Stimulated activated naive B cell treated with anti-CD40 and anti-IgM and Interleukin-4, amounts not matched to agents 10 μg/mL and 1 μg/mL and 100 μg/mL, for 72 hours (primary cell): ENCODE measurements at regions not wholly inside any gene's neighbourhood (a gene's known extent, or its start where the extent isn't known, plus 50 kb on each side); places are given as distances from the start of the nearest gene placed in this dataset.
"Not testable (repeated sequence)": the region's sequence is repeated elsewhere in the genome, so short reads cannot be mapped to it uniquely, and the experiment has no call there.

ENCODE experiments used
- ATAC-seq, 2 donors: fragments of 150-1000 bp; cut with Tn5 transposase; replicated peaks; 2 replicates each; pipeline ENCODE4 v1.10.0; 2021; ENCODE audit warnings: moderate library complexity in 1 of 2
- DNase-seq: peaks from one replicate; pipeline ENCODE4 v3.0.0; 2021
- H3K27ac Mint-ChIP-seq: one replicate; pipeline ENCODE4 v1.8.0; 2022; ENCODE audit warnings: mild to moderate bottlenecking, mixed read lengths
- H3K27me3 Mint-ChIP-seq, 2 donors: one replicate each; pipeline ENCODE4 v1.8.0; 2022; ENCODE audit warnings: mixed read lengths in 2 of 2
- H3K36me3 Mint-ChIP-seq, 2 donors: one replicate each; pipeline ENCODE4 v1.8.0; 2022; ENCODE audit warnings: mixed read lengths in 2 of 2, mild to moderate bottlenecking in 1 of 2
- H3K4me1 Mint-ChIP-seq, 2 donors: one replicate each; pipeline ENCODE4 v1.8.0; 2022; ENCODE audit warnings: mixed read lengths in 2 of 2, mild to moderate bottlenecking in 1 of 2
- H3K4me3 Mint-ChIP-seq, 2 donors: one replicate each; pipeline ENCODE4 v1.8.0; 2022; ENCODE audit warnings: mild to moderate bottlenecking in 2 of 2, mixed read lengths in 2 of 2, moderate library complexity in 1 of 2
- H3K9me3 Mint-ChIP-seq, 2 donors: one replicate each; pipeline ENCODE4 v1.8.0; 2022; ENCODE audit warnings: mixed read lengths in 2 of 2, mild to moderate bottlenecking in 1 of 2

DNA sequence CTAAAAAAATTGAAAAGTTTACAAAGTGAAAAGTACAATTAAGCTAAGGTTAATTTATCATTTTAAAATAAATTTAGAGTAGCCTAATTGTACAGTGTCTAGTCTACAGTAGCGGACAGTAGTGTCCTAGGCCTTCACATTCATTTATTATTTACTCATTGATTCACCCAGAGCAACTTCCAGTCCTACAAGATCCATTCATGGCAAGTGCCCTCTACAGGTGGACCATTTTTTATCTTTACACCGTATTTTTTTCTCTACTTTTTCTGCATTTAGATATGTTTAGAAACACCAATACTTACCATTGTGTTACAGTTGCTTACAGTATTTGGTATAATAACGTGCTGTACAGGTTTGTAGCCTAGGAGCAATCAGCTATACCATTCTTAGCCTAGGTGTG lies 84.1 kb downstream of the TSN start:
- DNase-seq (no peak), ATAC-seq (no peak)
- H3K4me1 Mint-ChIP-seq, result no peaks in the 10 kb centered on the region
- no peaks in the 10 kb centered on the region for H3K36me3 Mint-ChIP-seq
- peaks cover 5 to 13% of the 10 kb centered on the region in 2 donors for H3K27me3 Mint-ChIP-seq
- no peaks in the 10 kb centered on the region for H3K9me3 Mint-ChIP-seq
- H3K4me3 Mint-ChIP-seq, result no peak overlapping the region
- H3K27ac Mint-ChIP-seq, result no peak overlapping the region

DNA sequence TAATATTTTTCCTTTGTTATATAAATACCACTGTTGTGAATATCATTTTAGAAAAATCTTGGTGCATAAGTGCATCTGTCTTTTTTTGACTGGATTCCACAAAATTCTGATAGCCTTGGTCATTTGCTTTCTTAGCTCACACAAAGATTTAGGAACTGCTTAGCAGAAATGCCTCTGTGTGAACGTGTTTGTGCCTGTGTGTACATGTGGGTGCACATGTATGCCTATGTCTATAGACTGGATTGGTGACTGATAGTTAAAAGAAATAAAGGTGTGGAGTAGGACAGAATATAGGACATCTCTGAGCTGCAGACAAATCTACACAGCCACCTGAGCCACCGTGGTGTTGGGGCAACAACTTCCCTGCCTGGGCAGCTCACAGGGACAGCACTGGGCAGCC lies 93.8 kb downstream of the TSN start:
- Mint-ChIP-seq H3K27me3 (peaks cover 13 to 25% of the 10 kb centered on the region in 2 donors), H3K36me3 (no peaks in the 10 kb centered on the region), H3K27ac (no peak overlapping the region), H3K4me1 (no peaks in the 10 kb centered on the region), H3K9me3 (peaks cover 0 to 3% of the 10 kb centered on the region in 2 donors), H3K4me3 (no peak overlapping the region)
- DNase-seq, result no peak
- ATAC-seq, result no peak

DNA sequence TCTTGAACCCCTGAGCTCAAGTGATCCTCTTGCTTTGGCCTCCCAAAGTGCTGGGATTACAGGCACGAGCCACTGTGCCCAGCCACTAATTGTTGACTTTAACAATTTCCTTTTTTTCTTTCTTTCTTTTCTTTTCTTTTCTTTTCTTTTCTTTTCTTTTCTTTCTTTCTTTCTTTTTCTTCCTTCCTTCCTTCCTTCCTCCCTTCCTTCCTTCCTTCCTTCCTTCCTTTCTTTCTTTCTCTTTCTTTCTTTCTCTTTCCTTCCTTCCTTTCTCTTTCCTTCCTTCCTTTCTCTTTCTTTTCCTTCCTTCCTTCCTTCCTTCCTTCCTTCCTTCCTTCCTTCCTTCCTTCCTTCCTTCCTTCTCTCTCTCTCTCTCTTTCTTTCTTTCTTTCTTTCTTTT lies 97.7 kb downstream of the TSN start:
- not testable (repeated sequence) for H3K27ac Mint-ChIP-seq, H3K4me3 Mint-ChIP-seq, H3K4me1 Mint-ChIP-seq, H3K36me3 Mint-ChIP-seq, ATAC-seq, H3K9me3 Mint-ChIP-seq, DNase-seq
- peaks cover 19 to 38% of the 10 kb centered on the region in 2 donors for H3K27me3 Mint-ChIP-seq

DNA sequence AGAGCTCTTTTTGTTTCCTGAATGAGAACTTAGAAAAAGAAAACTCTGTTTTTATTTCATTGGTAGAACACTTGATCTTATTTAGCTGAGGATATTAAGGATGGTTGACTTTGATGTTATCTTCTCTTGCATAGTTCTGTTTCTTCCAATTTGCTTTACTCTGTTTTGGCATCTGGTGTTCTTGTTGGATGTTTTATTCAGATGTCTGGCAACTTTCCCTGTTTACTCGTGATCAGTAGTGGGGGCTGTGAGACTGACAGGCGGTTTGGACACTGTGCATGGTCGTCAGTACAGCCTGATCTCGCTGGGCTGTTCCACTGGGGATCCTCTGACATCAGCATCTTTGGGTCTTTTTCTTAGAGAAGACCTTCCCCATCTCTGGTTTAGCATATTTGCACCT lies 100.1 kb downstream of the TSN start:
- Mint-ChIP-seq H3K9me3 (peaks cover 0 to 10% of the 10 kb centered on the region in 2 donors), H3K4me3 (no peak overlapping the region), H3K4me1 (no peaks in the 10 kb centered on the region), H3K27me3 (peaks cover 11 to 41% of the 10 kb centered on the region in 2 donors), H3K27ac (no peak overlapping the region), H3K36me3 (no peaks in the 10 kb centered on the region)
- ATAC-seq (no peak), DNase-seq (no peak)

DNA sequence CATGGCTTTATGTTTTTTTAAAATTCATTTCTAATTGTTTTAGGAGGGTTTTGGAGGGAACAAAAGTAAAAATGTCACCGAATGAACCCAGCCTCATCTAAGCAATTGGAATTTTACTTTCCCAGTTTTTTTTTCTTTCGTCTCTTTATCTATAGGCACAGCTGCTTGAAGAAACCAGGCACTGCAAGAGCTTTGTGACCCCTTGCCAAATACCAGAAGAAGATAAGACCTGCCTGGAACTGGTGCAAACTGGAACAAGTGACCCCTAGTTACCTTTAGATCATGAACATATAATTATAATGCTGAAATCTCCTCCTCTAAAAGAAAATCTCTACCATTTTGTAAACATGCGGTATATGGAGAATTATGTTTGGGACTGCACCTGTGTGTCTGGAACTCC lies 100.9 kb downstream of the TSN start:
- H3K36me3 Mint-ChIP-seq, result no peaks in the 10 kb centered on the region
- no peak overlapping the region for H3K4me3 Mint-ChIP-seq

DNA sequence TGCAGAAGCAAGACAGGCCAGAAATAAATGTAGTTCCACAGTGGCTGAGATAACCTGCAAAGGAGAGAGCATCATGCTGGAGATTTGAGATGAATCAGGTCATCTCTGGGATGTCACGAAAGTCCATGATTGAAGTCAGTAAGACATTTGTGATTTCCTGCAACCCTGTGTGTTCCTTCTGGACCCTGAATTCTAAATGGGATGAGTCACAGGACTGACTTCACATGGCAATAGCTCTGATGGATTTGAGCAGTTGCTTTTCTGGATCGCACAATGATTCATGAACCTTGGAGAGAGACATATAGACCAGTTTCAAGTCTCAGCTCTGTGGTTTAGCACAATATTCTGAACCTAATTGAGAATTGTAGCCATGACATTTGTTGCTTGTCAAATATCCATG lies 102.9 kb downstream of the TSN start:
- Mint-ChIP-seq H3K4me3 (no peak overlapping the region), H3K27me3 (peaks cover 27 to 58% of the 10 kb centered on the region in 2 donors), H3K27ac (no peak overlapping the region), H3K4me1 (no peaks in the 10 kb centered on the region), H3K36me3 (no peaks in the 10 kb centered on the region), H3K9me3 (peaks cover 7 to 12% of the 10 kb centered on the region in 2 donors)
- ATAC-seq (no peak), DNase-seq (no peak)

More for the DNA sequence above, 100.9 kb downstream of the TSN start:
- ATAC-seq (no peak), DNase-seq (no peak)
- H3K9me3 Mint-ChIP-seq, result peaks cover 0 to 11% of the 10 kb centered on the region in 2 donors
- no peaks in the 10 kb centered on the region for H3K4me1 Mint-ChIP-seq
- H3K27ac Mint-ChIP-seq, result no peak overlapping the region
- H3K27me3 Mint-ChIP-seq, result peaks cover 20 to 48% of the 10 kb centered on the region in 2 donors

DNA sequence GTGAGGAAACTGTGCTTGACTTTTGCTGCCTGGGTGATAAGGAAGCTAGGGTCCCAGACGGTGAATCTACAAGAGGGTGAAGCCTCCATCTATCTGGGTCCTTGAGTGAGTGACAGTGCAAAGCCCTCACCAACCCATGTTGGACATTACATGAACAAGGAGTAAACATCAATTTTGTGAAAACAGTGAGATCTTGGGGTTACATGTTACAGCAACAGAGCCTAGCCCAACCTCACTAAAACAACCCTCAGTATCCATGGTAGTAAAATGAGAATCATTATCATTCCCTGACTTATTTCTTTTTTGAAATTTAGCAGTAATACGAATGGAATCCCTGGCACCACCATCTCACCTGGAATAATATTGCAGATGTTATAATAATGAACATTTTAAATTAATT lies 103.4 kb downstream of the TSN start:
- no peak for DNase-seq
- Mint-ChIP-seq H3K4me1 (no peaks in the 10 kb centered on the region), H3K27me3 (peaks cover 30 to 58% of the 10 kb centered on the region in 2 donors), H3K4me3 (no peak overlapping the region), H3K36me3 (no peaks in the 10 kb centered on the region), H3K9me3 (peaks cover 9 to 12% of the 10 kb centered on the region in 2 donors), H3K27ac (no peak overlapping the region)
- ATAC-seq, result no peak

DNA sequence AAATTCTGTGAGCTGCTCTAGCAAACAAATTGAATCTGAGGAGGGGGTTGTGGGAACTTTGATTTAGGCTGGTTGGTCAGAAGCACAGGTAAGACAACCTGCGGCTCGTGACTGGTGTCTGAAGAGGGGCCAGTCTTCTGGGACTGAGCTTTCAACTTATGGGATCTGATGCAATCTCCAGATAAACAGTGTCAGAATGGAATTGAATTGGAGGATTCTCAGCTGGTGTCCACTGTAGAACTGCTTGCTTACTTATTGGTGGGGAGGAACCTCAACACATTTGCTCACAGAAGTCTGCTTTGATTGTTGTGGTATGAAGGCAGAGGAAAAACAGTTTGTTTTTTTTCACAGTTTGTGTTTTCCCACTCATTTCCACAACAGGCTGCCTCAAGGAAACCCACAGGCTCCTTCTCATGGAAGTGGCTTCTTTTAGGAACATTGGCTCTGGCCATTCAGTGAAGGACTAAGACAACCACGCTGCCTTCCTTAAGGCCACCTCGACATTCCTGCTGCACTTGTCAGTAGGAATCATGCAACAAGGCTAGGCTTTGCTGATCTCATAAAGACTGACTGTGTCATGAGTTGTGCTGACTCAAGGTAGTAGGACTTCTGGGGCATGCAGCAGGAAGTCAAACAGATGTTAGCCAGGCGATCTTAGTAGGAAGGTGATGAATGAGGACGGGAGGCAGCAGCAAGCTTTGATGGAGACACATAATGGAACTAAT lies 104.7 kb downstream of the TSN start:
- DNase-seq, result no peak
- H3K27ac Mint-ChIP-seq, result no peak overlapping the region

DNA sequence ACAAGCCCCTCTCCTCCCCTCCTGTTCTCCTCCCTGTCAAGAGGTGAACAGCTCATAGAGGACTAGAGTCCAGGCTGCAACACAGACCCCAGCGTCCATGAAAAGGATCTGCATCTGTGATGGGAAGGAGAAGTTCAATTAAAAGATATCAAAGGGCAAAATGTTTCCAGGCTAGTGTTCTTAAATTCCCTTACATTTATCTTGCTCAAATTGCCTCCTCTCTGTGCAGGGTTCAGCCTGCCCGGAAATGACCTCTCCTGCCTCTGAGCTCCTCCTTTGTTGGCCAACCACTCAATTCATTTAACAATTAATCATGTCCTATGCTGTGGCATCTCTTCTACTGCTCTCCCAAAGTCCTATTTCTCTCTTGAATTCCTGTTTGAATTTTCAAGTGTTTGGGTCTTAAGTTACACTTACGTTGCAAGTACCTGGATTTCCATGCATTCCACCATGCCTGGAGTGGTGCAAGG lies 105.3 kb downstream of the TSN start:
- Mint-ChIP-seq H3K4me3 (no peak overlapping the region), H3K27ac (no peak overlapping the region), H3K4me1 (no peaks in the 10 kb centered on the region), H3K36me3 (no peaks in the 10 kb centered on the region), H3K9me3 (peaks cover 4 to 11% of the 10 kb centered on the region in 2 donors), H3K27me3 (peaks cover 31 to 47% of the 10 kb centered on the region in 2 donors)
- ATAC-seq (no peak), DNase-seq (no peak)

More for the DNA sequence above, 104.7 kb downstream of the TSN start:
- peaks cover 31 to 53% of the 10 kb centered on the region in 2 donors for H3K27me3 Mint-ChIP-seq
- H3K4me1 Mint-ChIP-seq, result no peaks in the 10 kb centered on the region
- H3K36me3 Mint-ChIP-seq, result no peaks in the 10 kb centered on the region
- ATAC-seq, result no peak
- H3K9me3 Mint-ChIP-seq, result peaks cover 6 to 11% of the 10 kb centered on the region in 2 donors
- H3K4me3 Mint-ChIP-seq, result no peak overlapping the region

DNA sequence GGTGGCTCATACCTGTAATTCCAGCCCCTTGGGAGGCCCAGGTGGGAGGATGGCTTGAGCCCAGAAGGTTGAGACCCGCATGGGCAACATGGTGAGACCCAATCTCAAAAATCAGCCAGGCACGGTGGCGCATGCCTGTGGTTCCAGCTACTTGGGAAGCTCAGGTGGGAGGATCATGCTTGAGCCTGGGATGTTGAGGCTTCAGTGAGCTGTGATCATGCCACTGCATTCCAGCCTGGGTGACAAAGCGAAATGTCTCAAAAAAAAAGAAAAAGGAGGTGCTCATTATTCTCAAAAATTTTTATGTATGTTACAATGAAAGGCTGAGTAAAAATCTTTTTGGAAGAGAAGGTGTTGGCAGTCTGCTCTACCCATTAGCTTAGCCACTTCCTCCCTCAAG lies 106.8 kb downstream of the TSN start:
- no peak for DNase-seq
- Mint-ChIP-seq H3K4me3 (no peak overlapping the region), H3K36me3 (no peaks in the 10 kb centered on the region), H3K27me3 (peaks cover 29 to 35% of the 10 kb centered on the region in 2 donors), H3K4me1 (no peaks in the 10 kb centered on the region), H3K9me3 (peaks cover 4 to 11% of the 10 kb centered on the region in 2 donors), H3K27ac (no peak overlapping the region)
- no peak for ATAC-seq

DNA sequence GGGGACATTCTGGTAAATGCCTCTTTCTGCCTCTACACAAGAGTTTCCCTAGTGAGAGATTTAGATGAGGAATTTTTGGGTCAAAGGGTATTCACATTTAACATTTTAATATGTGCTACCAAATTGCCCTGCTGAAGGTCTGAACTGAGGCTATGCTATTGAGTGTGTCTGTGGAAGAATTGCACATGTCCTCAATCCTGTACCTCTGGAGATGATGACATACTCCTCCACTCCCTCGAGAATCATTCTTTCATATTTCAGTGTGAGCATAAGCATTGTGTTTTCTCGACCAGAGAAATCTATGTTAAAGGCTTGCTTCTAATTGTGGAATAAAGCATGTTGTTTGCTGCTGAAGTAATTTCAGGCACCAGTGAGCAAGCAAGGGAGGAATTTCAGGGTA lies 110.5 kb downstream of the TSN start:
- no peaks in the 10 kb centered on the region for H3K4me1 Mint-ChIP-seq
- ATAC-seq, result no peak
- peaks cover 22 to 23% of the 10 kb centered on the region in 2 donors for H3K27me3 Mint-ChIP-seq
- no peak for DNase-seq
- H3K27ac Mint-ChIP-seq, result no peak overlapping the region
- H3K4me3 Mint-ChIP-seq, result no peak overlapping the region
- no peaks in the 10 kb centered on the region for H3K36me3 Mint-ChIP-seq
- H3K9me3 Mint-ChIP-seq, result peaks cover 4 to 11% of the 10 kb centered on the region in 2 donors

DNA sequence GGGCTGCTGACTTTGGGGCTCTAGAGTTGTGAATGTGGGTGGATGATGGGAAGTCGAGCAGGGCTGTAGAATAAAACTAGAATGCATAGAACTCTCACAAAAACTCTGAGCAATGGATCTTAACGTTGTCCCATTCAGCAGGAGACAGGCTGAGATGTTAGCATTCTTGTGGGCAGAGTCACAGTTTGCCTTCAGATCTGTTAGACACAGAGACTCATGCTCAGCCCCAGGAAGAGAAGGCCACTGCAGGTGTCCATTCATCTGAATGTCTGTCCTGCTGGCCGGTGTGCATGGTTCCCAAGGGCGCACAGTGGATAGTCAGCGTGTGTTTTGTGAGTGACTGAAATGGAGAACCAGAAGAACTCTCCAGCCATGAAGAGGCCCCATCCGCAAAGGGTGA lies 111.3 kb downstream of the TSN start:
- Mint-ChIP-seq H3K27me3 (peaks cover 16% of the 10 kb centered on the region in 2 donors), H3K27ac (no peak overlapping the region), H3K9me3 (peaks cover 2 to 11% of the 10 kb centered on the region in 2 donors), H3K4me1 (no peaks in the 10 kb centered on the region), H3K4me3 (no peak overlapping the region), H3K36me3 (no peaks in the 10 kb centered on the region)
- DNase-seq (no peak), ATAC-seq (no peak)

DNA sequence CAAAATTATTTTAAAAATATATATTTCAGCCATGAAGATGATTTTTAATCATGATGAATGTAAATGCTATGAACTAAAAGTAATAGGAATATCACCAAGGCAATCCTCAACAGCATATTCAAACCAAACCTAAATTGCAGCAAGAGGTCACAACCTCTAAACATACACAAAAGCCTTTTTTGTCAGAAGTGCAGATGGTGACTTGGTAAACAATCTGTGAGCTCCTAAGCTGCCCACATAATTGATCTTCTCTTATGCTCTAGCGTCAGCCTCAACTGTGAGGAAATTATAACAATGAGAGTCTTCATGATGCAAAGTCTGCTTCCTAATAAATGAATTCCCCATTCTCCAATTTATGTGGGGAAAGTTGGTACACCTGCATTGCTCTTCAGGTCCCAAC lies 113.2 kb downstream of the TSN start:
- Mint-ChIP-seq H3K4me3 (no peak overlapping the region), H3K4me1 (no peaks in the 10 kb centered on the region), H3K36me3 (no peaks in the 10 kb centered on the region), H3K27ac (no peak overlapping the region), H3K9me3 (peaks cover 2 to 4% of the 10 kb centered on the region in 2 donors), H3K27me3 (peaks cover 9 to 10% of the 10 kb centered on the region in 2 donors)
- ATAC-seq (no peak), DNase-seq (no peak)

DNA sequence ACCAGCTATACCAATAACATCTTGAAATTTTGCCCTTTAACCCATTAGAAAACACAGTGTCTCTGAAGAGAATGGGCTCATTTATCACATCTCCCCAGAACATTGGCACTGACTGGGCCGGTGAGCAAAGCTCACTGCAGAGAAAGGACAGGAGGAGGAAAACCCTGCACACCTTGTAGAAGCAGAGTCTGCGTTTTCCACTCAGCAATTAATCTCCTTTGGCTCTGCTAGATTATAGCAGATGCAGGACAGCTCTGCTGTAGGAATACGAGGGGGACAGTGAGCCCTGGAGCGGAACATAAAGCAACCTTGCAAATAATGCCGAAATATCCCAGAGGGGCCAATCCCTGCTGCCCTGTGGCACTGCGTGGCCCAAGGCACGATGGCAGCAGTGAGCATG lies 113.9 kb downstream of the TSN start:
- Mint-ChIP-seq H3K4me3 (no peak overlapping the region), H3K36me3 (no peaks in the 10 kb centered on the region), H3K27ac (no peak overlapping the region), H3K9me3 (no peaks in the 10 kb centered on the region), H3K4me1 (no peaks in the 10 kb centered on the region), H3K27me3 (peaks cover 6 to 9% of the 10 kb centered on the region in 2 donors)
- no peak for ATAC-seq
- no peak for DNase-seq

DNA sequence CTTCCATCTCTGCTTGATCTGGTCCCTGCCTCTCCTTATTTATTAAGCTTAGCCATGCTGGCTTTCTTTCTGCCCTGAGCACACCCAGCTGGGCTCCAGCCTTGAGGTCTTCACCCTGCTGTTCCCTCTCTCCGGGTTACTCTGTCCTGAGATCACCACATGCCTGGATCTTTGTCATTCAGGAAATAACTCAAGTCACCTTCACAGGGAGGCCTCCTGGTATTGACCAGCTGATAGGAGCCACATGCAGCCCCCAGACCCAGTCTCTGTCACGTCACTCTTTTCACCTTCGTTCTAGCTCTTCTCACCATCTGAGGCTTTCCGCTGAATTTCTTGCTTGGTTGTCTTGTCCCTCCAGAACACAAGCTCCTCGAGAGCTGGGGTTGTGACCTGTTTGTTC lies 114.4 kb downstream of the TSN start:
- Mint-ChIP-seq H3K4me3 (no peak overlapping the region), H3K27ac (no peak overlapping the region), H3K9me3 (no peaks in the 10 kb centered on the region), H3K36me3 (no peaks in the 10 kb centered on the region), H3K27me3 (peaks cover 6 to 9% of the 10 kb centered on the region in 2 donors), H3K4me1 (no peaks in the 10 kb centered on the region)
- ATAC-seq, result no peak
- no peak for DNase-seq
